Endothelial cell of umbilical vein (primary cell): ENCODE measurements at regions not wholly inside any gene's neighbourhood (a gene's known extent, or its start where the extent isn't known, plus 50 kb on each side); places are given as distances from the start of the nearest gene placed in this dataset.

ENCODE experiments used
- BruUV-seq: library from RNA; stranded (reverse); fragments of 400-500 nt; replicated peaks from 2 replicates; lab custom pipeline; 2021; lab: Mats Ljungman, UMichigan
- CTCF ChIA-PET: fragments of 300-600, 350-600 bp; sonication (Branson Sonifier 250); formaldehyde crosslinking; loops from one replicate; lab custom pipeline; 2021; ENCODE audit warnings: antibody characterized with exemption, inconsistent platforms; lab: Charles Lee
- POLR2A ChIA-PET: fragments of 300-600, 350-600 bp; sonication (Branson Sonifier 250); formaldehyde crosslinking; loops from one replicate; lab custom pipeline; 2021; ENCODE audit warnings: antibody characterized with exemption, inconsistent platforms; lab: Charles Lee
- DNase-seq: peaks from one replicate; pipeline ENCODE4 v3.0.0-alpha.2; 2011; ENCODE audit warnings: low read depth, low spot score
- FAIRE-seq: peaks from 2 replicates; lab custom pipeline; 2011; peaks lifted over from hg19 to GRCh38; lab: Jason Lieb, UNC
- H2AFZ ChIP-seq: 2 replicates; pipeline ENCODE4 v1.6.0; 2012; ENCODE audit warnings: low read depth, low read length, control low read depth, inconsistent platforms
- H3K27ac ChIP-seq: 2 replicates; pipeline ENCODE4 v1.5.1; 2011; ENCODE audit warnings: low read depth, mild to moderate bottlenecking, control low read depth, low read length, moderate library complexity; ENCODE audit not compliant: insufficient read depth
- H3K27me3 ChIP-seq, 2 experiments: 2 replicates each; pipeline versions ENCODE4 v1.6.0 to v1.6.1; 2011; ENCODE audit warnings: low read length in 2 of 2, mixed read lengths in 1 of 2; ENCODE audit not compliant: control insufficient read depth in 2 of 2, insufficient read depth in 2 of 2
- H3K36me3 ChIP-seq, 2 experiments: 2 replicates in 1 of 2; 3 replicates in 1 of 2; pipeline ENCODE4 v1.5.1; 2011; ENCODE audit warnings: low read length in 2 of 2, mild to moderate bottlenecking in 1 of 2, moderate library complexity in 1 of 2; ENCODE audit not compliant: control insufficient read depth in 2 of 2, insufficient read depth in 2 of 2; ENCODE audit errors: extremely low read depth in 1 of 2
- H3K4me1 ChIP-seq: 3 replicates; pipeline ENCODE4 v1.5.1; 2011; ENCODE audit warnings: mild to moderate bottlenecking, low read length; ENCODE audit not compliant: control insufficient read depth, insufficient read depth; ENCODE audit errors: extremely low read depth
- H3K4me2 ChIP-seq: 2 replicates; pipeline ENCODE4 v1.6.1; 2011; ENCODE audit warnings: low read length, control low read depth, mixed read lengths; ENCODE audit not compliant: insufficient read depth
- H3K4me3 ChIP-seq, 3 experiments: fragments of 200-600 bp in 1 of 3; sonication (generic), shearing (Covaris generic) in 1 of 3; replicated peaks in 1 of 3; 2 replicates each; pipeline ENCODE4 v1.5.1; 2011 to 2016; ENCODE audit warnings: control low read depth in 3 of 3, low read length in 3 of 3, mild to moderate bottlenecking in 2 of 3, inconsistent platforms in 1 of 3, low read depth in 1 of 3, moderate library complexity in 1 of 3; ENCODE audit not compliant: insufficient read depth in 1 of 3
- H3K79me2 ChIP-seq: 2 replicates; pipeline ENCODE4 v1.6.0; 2012; ENCODE audit warnings: low read length, inconsistent platforms; ENCODE audit not compliant: control insufficient read depth, insufficient read depth
- H3K9ac ChIP-seq: replicated peaks from 2 replicates; pipeline ENCODE3; 2011; ENCODE audit warnings: low read length, control low read depth; ENCODE audit not compliant: insufficient read depth; ENCODE audit errors: extremely low read depth
- H3K9me1 ChIP-seq: replicated peaks from 3 replicates; pipeline ENCODE4 v1.6.0; 2011; ENCODE audit warnings: mild to moderate bottlenecking, low read length; ENCODE audit not compliant: control insufficient read depth, insufficient read depth; ENCODE audit errors: extremely low read depth
- H3K9me3 ChIP-seq: replicated peaks from 2 replicates; pipeline ENCODE4 v1.5.1; 2012; ENCODE audit warnings: low read length, inconsistent platforms; ENCODE audit not compliant: control insufficient read depth, insufficient read depth
- H4K20me1 ChIP-seq: replicated peaks from 2 replicates; pipeline ENCODE3; 2011; ENCODE audit warnings: mild to moderate bottlenecking, low read length; ENCODE audit not compliant: control insufficient read depth, insufficient read depth; ENCODE audit errors: extremely low read depth
- CTCF ChIP-seq, 2 donors: IDR thresholded peaks; 1 replicate in 1 of 2; 2 replicates in 1 of 2; pipeline ENCODE4 v1.5.1; 2011; ENCODE audit warnings: low read length in 2 of 2, mild to moderate bottlenecking in 2 of 2, moderate library complexity in 2 of 2, control low read depth in 1 of 2, inconsistent platforms in 1 of 2, low read depth in 1 of 2; ENCODE audit not compliant: insufficient read depth in 1 of 2; ENCODE audit errors: extremely low read depth in 1 of 2
- EZH2 ChIP-seq: IDR thresholded peaks from 2 replicates; pipeline ENCODE4 v1.6.1; 2012; ENCODE audit warnings: borderline replicate concordance, low read depth, mild to moderate bottlenecking, moderate library complexity, low read length, inconsistent platforms; ENCODE audit not compliant: severe bottlenecking
- FOS ChIP-seq: IDR thresholded peaks from 2 replicates; pipeline ENCODE4 v1.6.1; 2011; ENCODE audit warnings: mild to moderate bottlenecking, low read length, moderate library complexity, borderline replicate concordance; ENCODE audit not compliant: insufficient read depth
- GATA2 ChIP-seq: IDR thresholded peaks from 2 replicates; pipeline ENCODE4 v1.7.0; 2011; ENCODE audit warnings: low read depth, mild to moderate bottlenecking, moderate library complexity, mixed read lengths, low read length; ENCODE audit not compliant: insufficient read length, insufficient read depth
- JUN ChIP-seq: IDR thresholded peaks from 2 replicates; pipeline ENCODE4 v1.6.1; 2011; ENCODE audit warnings: borderline replicate concordance, low read depth; ENCODE audit not compliant: insufficient read length, insufficient read depth
- MAX ChIP-seq: IDR thresholded peaks from 2 replicates; pipeline ENCODE4 v1.6.1; 2011; ENCODE audit not compliant: insufficient read depth, insufficient read length
- MYC ChIP-seq: IDR thresholded peaks from one replicate; pipeline ENCODE4 v1.6.1; 2011; ENCODE audit warnings: mild to moderate bottlenecking, low read depth, low read length
- POLR2A ChIP-seq: IDR thresholded peaks from 2 replicates; pipeline ENCODE4 v1.6.1; 2012; ENCODE audit warnings: low read depth, mild to moderate bottlenecking, control low read depth, low read length
- POLR2AphosphoS5 ChIP-seq: IDR thresholded peaks from 2 replicates; pipeline ENCODE4 v1.6.1; 2012; ENCODE audit warnings: low read depth, mild to moderate bottlenecking, control low read depth, low read length, moderate library complexity; ENCODE audit not compliant: insufficient read depth
- dilution Hi-C: fragments of 300-500 bp; cut with MboI; formaldehyde crosslinking; loops from one replicate; pipeline ENCODE4 v1.15.0; 2019; ENCODE audit warnings: low sequenced_read_pairs; ENCODE audit not compliant: extremely low pct_ligation_motif_present
- intact Hi-C: fragments of 100-400 bp; cut with micrococcal nuclease; formaldehyde crosslinking; loops from one replicate; pipeline ENCODE4 v1.10.0; 2022

GRCh38 chr1:93023281-93023680 lies 55.8 kb upstream of the MTF2 start:
- ChIA-PET POLR2A (no interaction called here), CTCF (interaction anchor here (1.0 to 2.7 kb wide), 6 partner anchors 9 to 281 kb away, joined by 3 to 23 read pairs (median 5); partner anchors contain the start of gene MTF2)

More at GRCh38 chr1:93023281-93023680, 55.8 kb upstream of the MTF2 start:
- Histone ChIP-seq H3K4me2 (no peak overlapping the region), H3K9me1 (no peaks in the 10 kb centered on the region), H3K36me3 (no peaks in the 10 kb centered on the region), H3K4me3 (no peak overlapping the region), H4K20me1 (peaks cover 2% of the 10 kb centered on the region), H3K9me3 (no peaks in the 10 kb centered on the region), H2AFZ (no peak overlapping the region), H3K79me2 (no peaks in the 10 kb centered on the region), H3K27ac (no peak overlapping the region), H3K27me3 (peaks cover 17 to 18% of the 10 kb centered on the region in 2 experiments), H3K9ac (no peak overlapping the region), H3K4me1 (peaks cover 2% of the 10 kb centered on the region)
- intact Hi-C loops: no loop called here
- FAIRE-seq (no peak), DNase-seq (no peak)
- TF ChIP-seq CTCF (IDR thresholded peaks at IDR 0.05; ENCODE audit: extremely low read depth in 1 of 2, insufficient read depth in 1 of 2, low read depth in 1 of 2, low read length in 2 of 2) (no peak), JUN (no peak), MAX (no peak), GATA2 (no peak), FOS (no peak), POLR2A (no peak), MYC (no peak), EZH2 (no peak), POLR2AphosphoS5 (no peak)
- no TSS peak for BruUV-seq
- dilution Hi-C loops: no loop called here
